Stimulated activated CD8-positive, alpha-beta memory T cell treated with anti-CD3 and anti-CD28 coated beads, Interleukin-2, amount 100 ng/mL, for 1 hour (primary cell): ENCODE measurements at regions not wholly inside any gene's neighbourhood (a gene's known extent, or its start where the extent isn't known, plus 50 kb on each side); places are given as distances from the start of the nearest gene placed in this dataset.

Experiments used
- DNase-seq, 2 donors: peaks; one replicate each; pipeline ENCODE4 v3.0.0-alpha.2; 2020; ENCODE audit warnings: low read depth in 2 of 2

DNA sequence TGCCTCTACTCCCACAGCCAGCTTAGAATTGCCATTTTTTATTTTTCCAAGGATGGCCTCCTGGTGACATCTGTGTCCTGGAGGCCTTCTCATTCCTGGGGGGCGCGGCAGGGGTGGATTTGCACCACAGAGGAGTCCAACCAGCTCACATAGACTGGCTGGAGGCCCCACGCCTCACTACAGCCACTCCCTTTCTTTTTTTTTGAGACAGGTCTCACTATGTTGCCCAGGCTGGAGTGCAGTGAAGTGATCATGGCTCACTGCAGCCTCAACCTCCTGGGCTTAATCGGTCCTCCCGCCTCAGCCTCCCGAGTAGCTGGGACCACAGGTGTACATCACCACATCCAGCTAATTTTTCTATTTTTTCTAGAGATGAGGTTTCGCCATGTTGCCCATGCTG, 57.6 kb upstream of the DOCK1 start:
- no peak for DNase-seq

DNA sequence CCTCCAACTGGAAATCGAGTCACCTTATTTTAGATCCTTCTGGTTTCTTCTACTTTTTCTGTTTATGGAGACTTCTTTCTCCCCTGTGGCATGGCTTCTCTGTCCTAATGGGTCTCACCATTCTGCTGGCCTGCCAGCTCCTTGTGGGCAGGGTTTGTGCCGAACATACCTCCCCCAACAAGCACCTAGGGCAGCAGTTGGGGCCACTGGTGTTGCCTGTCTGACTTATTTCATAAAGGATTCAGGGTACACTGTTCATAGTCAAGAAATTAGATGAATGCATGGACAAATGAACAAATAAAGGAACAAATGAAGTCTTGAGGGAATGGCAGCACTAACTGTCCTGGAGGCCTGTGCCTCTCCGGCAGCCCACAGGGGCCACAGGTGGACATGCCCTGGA, 55.6 kb upstream of the DOCK1 start:
- no peak for DNase-seq

DNA sequence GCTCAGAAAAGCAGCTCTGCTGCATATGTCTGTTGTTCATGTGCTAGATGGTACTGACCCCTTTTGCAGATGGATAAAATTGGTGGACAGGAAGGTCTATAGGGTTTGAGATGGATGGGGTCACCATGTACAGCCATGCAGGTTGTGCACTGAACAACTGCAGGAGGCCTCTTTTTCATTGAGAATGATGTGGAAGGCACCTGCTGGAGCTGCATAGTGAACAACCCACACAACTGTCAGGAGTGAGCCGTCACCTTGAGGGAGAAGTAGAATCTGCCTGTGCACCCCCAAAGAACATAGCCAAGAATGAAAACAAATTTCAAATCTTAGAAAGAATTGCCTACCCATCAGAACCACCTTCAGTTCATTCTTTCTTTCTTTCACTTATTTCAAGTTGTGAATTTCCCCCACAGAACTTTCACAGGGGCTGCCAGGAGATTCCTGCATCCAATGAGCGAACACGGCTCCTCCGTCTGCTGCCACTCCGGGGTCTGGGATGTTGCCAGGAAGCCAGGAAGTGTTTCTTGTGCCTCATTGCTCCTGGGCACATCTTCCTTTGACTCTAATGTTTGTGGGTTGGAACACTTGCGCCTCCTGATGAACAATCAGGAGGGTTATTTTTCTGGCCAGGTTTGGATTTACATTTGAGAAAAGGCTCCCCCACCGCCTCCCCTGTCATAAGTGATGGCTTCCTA, 53.7 kb upstream of the DOCK1 start:
- no peak for DNase-seq

DNA sequence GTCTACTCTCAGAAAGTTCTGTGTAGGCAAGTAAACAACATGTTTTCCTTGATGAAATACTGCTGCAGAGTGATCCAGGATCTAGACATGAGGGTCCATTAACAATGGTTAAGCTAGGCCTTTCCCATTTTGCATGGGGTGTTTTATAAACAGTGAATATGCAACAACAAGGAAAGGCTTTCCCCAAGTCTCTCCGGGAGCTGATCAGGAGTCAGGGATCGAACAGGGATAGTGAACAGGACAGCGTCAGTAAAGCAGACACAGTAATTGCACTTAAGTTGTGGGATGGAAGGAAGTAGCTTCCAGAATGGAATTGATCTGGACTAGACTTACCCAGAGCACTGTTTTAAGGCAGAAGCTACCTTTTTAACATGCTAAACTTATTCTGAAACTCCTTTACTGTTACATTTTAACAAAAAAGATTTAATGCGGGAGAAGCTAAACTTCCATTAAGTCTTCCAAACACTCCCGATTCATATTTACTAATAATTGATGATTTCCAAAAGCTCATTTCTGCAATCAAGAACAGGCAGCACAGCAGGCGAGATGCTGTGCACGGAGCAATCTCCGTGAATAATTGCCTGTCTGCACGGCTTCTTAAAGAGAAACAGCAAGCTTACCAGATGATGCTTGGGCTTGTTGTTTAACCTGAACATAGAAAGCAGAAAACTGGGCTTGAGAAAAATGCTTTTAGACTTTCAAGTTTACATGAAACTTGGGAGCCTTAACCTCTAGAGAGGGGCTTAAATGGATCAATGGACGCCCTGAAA, 50.3 kb upstream of the DOCK1 start:
- DNase-seq = no peak
